ENCODE measurements at regions not wholly inside any gene's neighbourhood (a gene's known extent, or its start where the extent isn't known, plus 50 kb on each side); places are given as distances from the start of the nearest gene placed in this dataset.
A peak's percentile ranks its signal among the peaks of the same experiment; 100 is the strongest.

GRCh38 chr9:13755551-13755950, 476.1 kb upstream of the MPDZ start (continued):
- TF ChIP-seq ZNF331 (CRISPR knock-in tag; IDR thresholded peaks at IDR 0.05; ENCODE audit: low read depth) (no peak), CTCF (conservative IDR thresholded peaks at IDR 0.05; ENCODE audit: low read depth in 2 of 2) (no peak), NANOG (IDR thresholded peaks at IDR 0.05; ENCODE audit: borderline replicate concordance) (no peak), ZNF114 (CRISPR knock-in tag; IDR thresholded peaks at IDR 0.05) (no peak), EZH2 (IDR thresholded peaks at IDR 0.05; ENCODE audit: low read depth, unreplicated experiment) (no peak), ETS1 (IDR thresholded peaks at IDR 0.05) (no peak), CREB1 (CRISPR knock-in tag; IDR thresholded peaks at IDR 0.05; ENCODE audit: low read depth) (no peak), JUNB (IDR thresholded peaks at IDR 0.05; ENCODE audit: unreplicated experiment) (no peak)

- peak; percentile 12 to 33; a peak in 2 of 4 replicates for TF ChIP-seq CTCF (conservative IDR thresholded peaks at IDR 0.05; ENCODE audit: low read depth in 2 of 2)
- no peak for TF ChIP-seq ZNF331 (CRISPR knock-in tag; IDR thresholded peaks at IDR 0.05; ENCODE audit: low read depth)
- H3K9me2 ChIP-seq (ENCODE audit: insufficient read depth), result 0 out of 2 replicates have a peak, but pooled peaks cover 4% of the 10 kb centered on the region
- H3K4me1 Mint-ChIP-seq, result peaks cover 4% of the 10 kb centered on the region; the same call in 1 of the 3 replicates
- no peaks in the 10 kb centered on the region for H3K36me3 ChIP-seq (ENCODE audit: insufficient read depth)
- no peak overlapping the region for H3K27ac ChIP-seq (ENCODE audit: low read depth)
- no peaks in the 10 kb centered on the region for H3K79me2 ChIP-seq (replicated peaks; ENCODE audit: insufficient read depth)
- H3K4me2 ChIP-seq, result no peak overlapping the region
- no peak overlapping the region for H3K4me3 Mint-ChIP-seq
- peak; percentile 6 for DNase-seq (ENCODE audit: low spot score)
- H4K20me1 ChIP-seq (replicated peaks; ENCODE audit: insufficient read depth), result no peaks in the 10 kb centered on the region
- no peak overlapping the region; the same call in 1 of the 2 replicates for H2AFZ ChIP-seq
- H3F3A ChIP-seq (replicated peaks; ENCODE audit: low read depth), result no peaks in the 10 kb centered on the region
- no peaks in the 10 kb centered on the region for H3K36me3 Mint-ChIP-seq (ENCODE audit: low read depth)
- ATAC-seq, result no peak
- H3K9me3 Mint-ChIP-seq, result no peaks in the 10 kb centered on the region
- no peaks in the 10 kb centered on the region for H3K4me1 ChIP-seq (ENCODE audit: insufficient read depth)
- peaks cover 3% of the 10 kb centered on the region for H3K27me3 Mint-ChIP-seq (ENCODE audit: insufficient read depth, low read depth, poor library complexity)
- no peak overlapping the region for H3K4me3 ChIP-seq
- H3K27ac Mint-ChIP-seq, result no peak overlapping the region
- no peaks in the 10 kb centered on the region for H3K27me3 ChIP-seq (ENCODE audit: insufficient read depth)
Measured at GRCh38 chr9:13750639-13751038, 471.1 kb upstream of the MPDZ start.

- Mint-ChIP-seq H3K27me3 (ENCODE audit: insufficient read depth, low read depth, poor library complexity) (peaks cover 3% of the 10 kb centered on the region), H3K4me1 (peaks cover 4% of the 10 kb centered on the region; the same call in 1 of the 3 replicates), H3K36me3 (ENCODE audit: low read depth) (no peaks in the 10 kb centered on the region), H3K9me3 (no peaks in the 10 kb centered on the region), H3K27ac (no peak overlapping the region), H3K4me3 (no peak overlapping the region)
- ATAC-seq (no peak), DNase-seq (ENCODE audit: low spot score) (no peak)
- Histone ChIP-seq H2AFZ (no peak overlapping the region; the same call in 1 of the 2 replicates), H3K79me2 (replicated peaks; ENCODE audit: insufficient read depth) (no peaks in the 10 kb centered on the region), H3K36me3 (ENCODE audit: insufficient read depth) (no peaks in the 10 kb centered on the region), H3K4me3 (no peak overlapping the region), H4K20me1 (replicated peaks; ENCODE audit: insufficient read depth) (no peaks in the 10 kb centered on the region), H3F3A (replicated peaks; ENCODE audit: low read depth) (no peaks in the 10 kb centered on the region), H3K9me2 (ENCODE audit: insufficient read depth) (0 out of 2 replicates have a peak, but pooled peaks cover 4% of the 10 kb centered on the region), H3K27ac (ENCODE audit: low read depth) (no peak overlapping the region), H3K27me3 (ENCODE audit: insufficient read depth) (no peaks in the 10 kb centered on the region), H3K4me2 (no peak overlapping the region), H3K4me1 (ENCODE audit: insufficient read depth) (no peaks in the 10 kb centered on the region)
- TF ChIP-seq ETS1 (IDR thresholded peaks at IDR 0.05), result no peak
- no peak for TF ChIP-seq EZH2 (IDR thresholded peaks at IDR 0.05; ENCODE audit: low read depth, unreplicated experiment)
- TF ChIP-seq CTCF (conservative IDR thresholded peaks at IDR 0.05; ENCODE audit: low read depth in 2 of 2), result no peak
- no peak for TF ChIP-seq ZNF114 (CRISPR knock-in tag; IDR thresholded peaks at IDR 0.05)
- no peak for TF ChIP-seq JUNB (IDR thresholded peaks at IDR 0.05; ENCODE audit: unreplicated experiment)
- TF ChIP-seq EZH2phosphoT487 (IDR thresholded peaks at IDR 0.05; ENCODE audit: unreplicated experiment), result no peak
Measured at GRCh38 chr9:13750061-13750460, 470.6 kb upstream of the MPDZ start.

All from GM23338 (cell line).